GM12865 (cell line): ENCODE measurements at regions not wholly inside any gene's neighbourhood (a gene's known extent, or its start where the extent isn't known, plus 50 kb on each side); places are given as distances from the start of the nearest gene placed in this dataset.
"Not testable (repeated sequence)": the region's sequence is repeated elsewhere in the genome, so short reads cannot be mapped to it uniquely, and the experiment has no call there.

Source experiments
- DNase-seq: peaks from one replicate; pipeline ENCODE4 v3.0.0; 2010; ENCODE audit warnings: low read depth
- H3K4me3 ChIP-seq: 2 replicates; pipeline ENCODE4 v1.5.1; 2011; ENCODE audit warnings: mild to moderate bottlenecking, low read depth, low read length, control low read depth
- CTCF ChIP-seq: IDR thresholded peaks from 2 replicates; pipeline ENCODE4 v1.5.1; 2011; ENCODE audit warnings: low read length, control low read depth, low read depth, inconsistent platforms; ENCODE audit not compliant: insufficient read depth; ENCODE audit errors: missing control alignments

- no peak for TF ChIP-seq CTCF
- DNase-seq, result no peak
- H3K4me3 ChIP-seq, result no peak overlapping the region
These were observed 1473.4 kb downstream of the SUCLG1 start for GRCh38 chr2:82985572-82986197.

GRCh38 chr2:82968358-82968757 is 1490.7 kb downstream of the SUCLG1 start:
- TF ChIP-seq CTCF, result no peak
- DNase-seq, result no peak
- H3K4me3 ChIP-seq, result no peak overlapping the region

- DNase-seq, result no peak
- no peak overlapping the region for H3K4me3 ChIP-seq
- no peak for TF ChIP-seq CTCF
These were observed 1494.7 kb downstream of the SUCLG1 start for GRCh38 chr2:82964341-82964740.

GRCh38 chr2:82959727-82960126 is 1499.4 kb downstream of the SUCLG1 start:
- no peak overlapping the region for H3K4me3 ChIP-seq
- DNase-seq, result no peak
- TF ChIP-seq CTCF, result no peak

- no peak for TF ChIP-seq CTCF
- DNase-seq, result no peak
- no peak overlapping the region for H3K4me3 ChIP-seq
These were observed 1504.2 kb downstream of the SUCLG1 start for GRCh38 chr2:82954868-82955267.

- no peak for DNase-seq
- no peak for TF ChIP-seq CTCF
- no peak overlapping the region for H3K4me3 ChIP-seq
These were observed 1519.9 kb downstream of the SUCLG1 start for GRCh38 chr2:82939211-82939610.

GRCh38 chr2:82938321-82938845 is 1520.7 kb downstream of the SUCLG1 start:
- not testable (repeated sequence) for H3K4me3 ChIP-seq, DNase-seq
